ENCODE measurements at regions not wholly inside any gene's neighbourhood (a gene's known extent, or its start where the extent isn't known, plus 50 kb on each side); places are given as distances from the start of the nearest gene placed in this dataset.

- Histone ChIP-seq H3K9me3 (no peaks in the 10 kb centered on the region), H3K4me1 (no peaks in the 10 kb centered on the region), H3K4me3 (no peak overlapping the region), H3K27me3 (no peaks in the 10 kb centered on the region), H3K36me3 (no peaks in the 10 kb centered on the region), H3K27ac (no peak overlapping the region)
- intact Hi-C loops (cut with DNase I), result no loop called here
- DNase-seq (no peak), ATAC-seq (no peak)
- 63% methylated on average over 3 of the region's 3 CpGs for WGBS (ENCODE audit: insufficient coverage, low coverage, low lambda C conversion rate, missing lambda C conversion rate)
- no peak for TF ChIP-seq CTCF (IDR thresholded peaks at IDR 0.05)
- TF ChIP-seq POLR2A (IDR thresholded peaks at IDR 0.05), result no peak
Measured at GRCh38 chr3:18513091-18513490, 88.0 kb upstream of the SATB1 start.

GRCh38 chr3:18512007-18512406, 86.9 kb upstream of the SATB1 start:
- ATAC-seq (no peak), DNase-seq (no peak)
- H3K4me1 ChIP-seq, result no peaks in the 10 kb centered on the region
- TF ChIP-seq POLR2A (IDR thresholded peaks at IDR 0.05), result no peak
- TF ChIP-seq CTCF (IDR thresholded peaks at IDR 0.05), result no peak
- H3K27ac ChIP-seq, result no peak overlapping the region
- intact Hi-C loops (cut with DNase I), result no loop called here
- H3K4me3 ChIP-seq, result no peak overlapping the region
- H3K36me3 ChIP-seq, result no peaks in the 10 kb centered on the region
- no peaks in the 10 kb centered on the region for H3K9me3 ChIP-seq
- no peaks in the 10 kb centered on the region for H3K27me3 ChIP-seq
- 65% methylated on average over 1 of the region's 1 CpG for WGBS (ENCODE audit: insufficient coverage, low coverage, low lambda C conversion rate, missing lambda C conversion rate)

GRCh38 chr3:18510947-18511346, 85.8 kb upstream of the SATB1 start:
- intact Hi-C loops (cut with DNase I), result no loop called here

GRCh38 chr3:18507333-18507732, 82.2 kb upstream of the SATB1 start:
- TF ChIP-seq POLR2A (IDR thresholded peaks at IDR 0.05), result no peak
- no peak for TF ChIP-seq CTCF (IDR thresholded peaks at IDR 0.05)
- Histone ChIP-seq H3K27me3 (no peaks in the 10 kb centered on the region), H3K36me3 (no peaks in the 10 kb centered on the region), H3K9me3 (no peaks in the 10 kb centered on the region), H3K4me3 (no peak overlapping the region), H3K4me1 (no peaks in the 10 kb centered on the region), H3K27ac (no peak overlapping the region)
- intact Hi-C loops (cut with DNase I), result no loop called here
- ATAC-seq (no peak), DNase-seq (no peak)
- WGBS (ENCODE audit: insufficient coverage, low coverage, low lambda C conversion rate, missing lambda C conversion rate), result 48% methylated on average over 2 of the region's 2 CpGs

More at GRCh38 chr3:18510947-18511346, 85.8 kb upstream of the SATB1 start:
- Histone ChIP-seq H3K4me1 (no peaks in the 10 kb centered on the region), H3K27ac (no peak overlapping the region), H3K9me3 (no peaks in the 10 kb centered on the region), H3K36me3 (no peaks in the 10 kb centered on the region), H3K4me3 (no peak overlapping the region), H3K27me3 (no peaks in the 10 kb centered on the region)
- WGBS (ENCODE audit: insufficient coverage, low coverage, low lambda C conversion rate, missing lambda C conversion rate), result 57% methylated on average over 3 of the region's 3 CpGs
- DNase-seq (no peak), ATAC-seq (no peak)
- TF ChIP-seq CTCF (IDR thresholded peaks at IDR 0.05), result no peak
- TF ChIP-seq POLR2A (IDR thresholded peaks at IDR 0.05), result no peak

- TF ChIP-seq CTCF (IDR thresholded peaks at IDR 0.05), result no peak
- no peak for TF ChIP-seq POLR2A (IDR thresholded peaks at IDR 0.05)
- Histone ChIP-seq H3K27me3 (no peaks in the 10 kb centered on the region), H3K4me1 (no peaks in the 10 kb centered on the region), H3K27ac (no peak overlapping the region), H3K4me3 (no peak overlapping the region), H3K36me3 (no peaks in the 10 kb centered on the region), H3K9me3 (no peaks in the 10 kb centered on the region)
- ATAC-seq (no peak), DNase-seq (no peak)
- intact Hi-C loops (cut with DNase I), result no loop called here
Measured at GRCh38 chr3:18505056-18505455, 79.9 kb upstream of the SATB1 start.

Data from right lobe of liver (tissue), 6 donors.